GM12878 (cell line): ENCODE measurements at regions not wholly inside any gene's neighbourhood (a gene's known extent, or its start where the extent isn't known, plus 50 kb on each side); places are given as distances from the start of the nearest gene placed in this dataset.

Source experiments
- ATAC-seq: fragments of 200-7000 bp; cut with Tn5 transposase; 3 replicates; pipeline ENCODE4 v1.9.1; 2020; ENCODE audit warnings: mild to moderate bottlenecking, moderate library complexity
- BruUV-seq: library from RNA; stranded (reverse); fragments of 400-500 nt; replicated peaks from 2 replicates; lab custom pipeline; 2021; lab: Mats Ljungman, UMichigan
- CTCF ChIA-PET: fragments of 300-600 bp; sonication (Branson Sonifier 250); formaldehyde crosslinking; extraction: SDS; loops from one replicate; lab custom pipeline; 2021; ENCODE audit warnings: inconsistent platforms; lab: Yijun Ruan, JAX
- POLR2A ChIA-PET: fragments of 350-600 bp; formaldehyde crosslinking; extraction: SDS; loops from one replicate; lab custom pipeline; 2021; ENCODE audit warnings: inconsistent platforms; lab: Charles Lee
- RAD21 ChIA-PET: fragments of 300-600 bp; sonication (Branson Sonifier 250); formaldehyde crosslinking; loops from one replicate; lab custom pipeline; 2023; ENCODE audit warnings: antibody characterized with exemption; ENCODE audit not compliant: unreplicated experiment; lab: Charles Lee
- SMC1A ChIA-PET: fragments of 300-600 bp; sonication (Branson Sonifier 250); formaldehyde crosslinking; loops from one replicate; lab custom pipeline; 2023; ENCODE audit not compliant: unreplicated experiment, uncharacterized antibody; lab: Charles Lee
- DNase-seq: peaks from one replicate; pipeline ENCODE4 v3.0.0-alpha.2; 2011; ENCODE audit warnings: low read depth, low spot score
- FAIRE-seq: peaks from 3 replicates; lab custom pipeline; 2011; peaks lifted over from hg19 to GRCh38; lab: Jason Lieb, UNC
- H2AFZ ChIP-seq: 2 replicates; pipeline ENCODE4 v1.6.0; 2011; ENCODE audit warnings: low read depth, low read length, control low read depth; ENCODE audit not compliant: control insufficient read depth
- H3K27ac ChIP-seq: 2 replicates; pipeline ENCODE4 v1.5.1; 2011; ENCODE audit warnings: control low read depth; ENCODE audit not compliant: control insufficient read depth, insufficient read depth
- H3K27me3 ChIP-seq, 2 experiments: replicated peaks in 1 of 2; 2 replicates each; pipeline versions ENCODE4 v1.6.0 to v1.6.1; 2011; ENCODE audit warnings: low read length in 1 of 2; ENCODE audit not compliant: control insufficient read depth in 2 of 2, insufficient read depth in 2 of 2
- H3K36me3 ChIP-seq, 2 experiments: 2 replicates each; pipeline ENCODE4 v1.5.1; 2011; ENCODE audit warnings: low read length in 1 of 2; ENCODE audit not compliant: control insufficient read depth in 2 of 2, insufficient read depth in 2 of 2
- H3K4me1 ChIP-seq: 2 replicates; pipeline ENCODE4 v1.6.1; 2011; ENCODE audit warnings: mild to moderate bottlenecking, low read length, moderate library complexity, mixed read lengths; ENCODE audit not compliant: control insufficient read depth, insufficient read depth
- H3K4me2 ChIP-seq: 2 replicates; pipeline ENCODE4 v1.6.0; 2011; ENCODE audit warnings: control low read depth; ENCODE audit not compliant: control insufficient read depth, insufficient read depth
- H3K4me3 ChIP-seq: fragments of 200-600 bp; sonication (generic); 2 replicates; pipeline ENCODE4 v1.5.1; 2016
- H3K79me2 ChIP-seq: 2 replicates; pipeline ENCODE4 v1.6.0; 2011; ENCODE audit warnings: low read length; ENCODE audit not compliant: control insufficient read depth, insufficient read depth
- H3K9ac ChIP-seq: 2 replicates; pipeline ENCODE4 v1.8.0; 2011; ENCODE audit warnings: low read length, control low read depth, mixed read lengths; ENCODE audit not compliant: control insufficient read depth, insufficient read depth
- H3K9me3 ChIP-seq: replicated peaks from 3 replicates; pipeline ENCODE4 v1.5.1; 2011; ENCODE audit warnings: mild to moderate bottlenecking, low read length; ENCODE audit not compliant: control insufficient read depth, insufficient read depth
- H4K20me1 ChIP-seq: 2 replicates; pipeline ENCODE4 v1.6.0; 2011; ENCODE audit not compliant: control insufficient read depth, insufficient read depth
- BHLHE40 ChIP-seq, 2 experiments: fragments of 450-650 bp in 1 of 2; IDR thresholded peaks; 2 replicates each; pipeline ENCODE4 v1.6.1; 2011 to 2017; ENCODE audit warnings: low read depth in 2 of 2, borderline replicate concordance in 1 of 2, improper control_type of control experiment in 1 of 2, low read length in 1 of 2, mild to moderate bottlenecking in 1 of 2
- CHD2 ChIP-seq: IDR thresholded peaks from 2 replicates; pipeline ENCODE4 v1.6.1; 2011; ENCODE audit warnings: low read depth, low read length, improper control_type of control experiment, borderline replicate concordance
- CTCF ChIP-seq, 3 experiments: IDR thresholded peaks in 2 of 3; conservative IDR thresholded peaks in 1 of 3; 2 replicates each; pipeline ENCODE4 v1.5.1; 2011; ENCODE audit warnings: low read depth in 3 of 3, low read length in 3 of 3, mild to moderate bottlenecking in 3 of 3, control low read depth in 2 of 3, moderate library complexity in 2 of 3, inconsistent platforms in 1 of 3, mixed read lengths in 1 of 3; ENCODE audit not compliant: control insufficient read depth in 2 of 3, insufficient read depth in 1 of 3; ENCODE audit errors: extremely low read depth in 1 of 3
- IRF3 ChIP-seq: fragments of 450-650 bp; IDR thresholded peaks from 2 replicates; pipeline ENCODE4 v1.6.1; 2014; ENCODE audit warnings: mild to moderate bottlenecking
- IRF4 ChIP-seq: IDR thresholded peaks from 2 replicates; pipeline ENCODE4 v1.6.1; 2011; ENCODE audit warnings: low read depth, low read length
- KLF5 ChIP-seq: fragments of 450-650 bp; IDR thresholded peaks from 2 replicates; pipeline ENCODE4 v1.6.1; 2014; ENCODE audit warnings: mild to moderate bottlenecking; ENCODE audit not compliant: partially characterized antibody
- MEF2A ChIP-seq: IDR thresholded peaks from 2 replicates; pipeline ENCODE4 v1.6.1; 2011; ENCODE audit warnings: low read depth, mild to moderate bottlenecking, low read length, moderate library complexity; ENCODE audit not compliant: insufficient read depth
- MLLT1 ChIP-seq: fragments of 450-650 bp; IDR thresholded peaks from 2 replicates; pipeline ENCODE4 v1.6.1; 2016; ENCODE audit warnings: mild to moderate bottlenecking
- MTA2 ChIP-seq: fragments of 450-650 bp; IDR thresholded peaks from 2 replicates; pipeline ENCODE4 v1.6.1; 2016; ENCODE audit warnings: low read depth, mild to moderate bottlenecking, moderate library complexity
- NRF1 ChIP-seq: conservative IDR thresholded peaks from 2 replicates; pipeline ENCODE4 v1.6.1; 2011; ENCODE audit warnings: mild to moderate bottlenecking, low read depth, low read length, improper control_type of control experiment
- PKNOX1 ChIP-seq: fragments of 450-650 bp; IDR thresholded peaks from 2 replicates; pipeline ENCODE4 v1.6.1; 2016; ENCODE audit warnings: mild to moderate bottlenecking
- POLR2A ChIP-seq: IDR thresholded peaks from 2 replicates; pipeline ENCODE4 v1.6.1; 2011; ENCODE audit warnings: low read depth, mild to moderate bottlenecking, low read length
- USF1 ChIP-seq: IDR thresholded peaks from 2 replicates; pipeline ENCODE4 v1.6.1; 2011; ENCODE audit warnings: borderline replicate concordance, low read depth, mild to moderate bottlenecking, moderate library complexity, mixed read lengths, low read length; ENCODE audit not compliant: insufficient read depth; ENCODE audit errors: extremely low read length
- WGBS: methylation state at CpG from one replicate; pipeline ENCODE4 v1.1.6; 2016; ENCODE audit warnings: low lambda C conversion rate; ENCODE audit not compliant: insufficient replicate concordance, insufficient coverage; ENCODE audit errors: missing lambda C conversion rate; 5-methylcytosine and 5-hydroxymethylcytosine counted together
- in situ Hi-C: fragments of 300-500 bp; cut with MboI; formaldehyde crosslinking; loops from 9 replicates; pipeline ENCODE4 v1.14.3; 2018; ENCODE audit warnings: mixed read lengths
- intact Hi-C: fragments of 100-400 bp; cut with micrococcal nuclease; formaldehyde crosslinking; loops from one replicate; pipeline ENCODE4 v1.14.2; 2022; ENCODE audit not compliant: unreplicated experiment

GRCh38 chr20:40294175-40294574, 394.9 kb downstream of the MAFB start (continued):
- TF ChIP-seq CTCF (IDR thresholded peaks at IDR 0.05 in 2 of 3, conservative IDR thresholded peaks at IDR 0.05 in 1 of 3; ENCODE audit: control insufficient read depth in 2 of 3, extremely low read depth in 1 of 3, insufficient read depth in 1 of 3, low read depth in 3 of 3, low read length in 3 of 3) (no peak), MEF2A (no peak), MTA2 (no peak)

GRCh38 chr20:40293740-40294139, 395.3 kb downstream of the MAFB start:
- ChIA-PET POLR2A (no interaction called here), RAD21 (no interaction called here), CTCF (no interaction called here), SMC1A (no interaction called here)
- WGBS = 0% methylated on average over 1 of the region's 1 CpG
- no peak for TF ChIP-seq USF1
- no peak for TF ChIP-seq PKNOX1
- no peak for TF ChIP-seq IRF3
- TF ChIP-seq POLR2A = no peak
- no peak for TF ChIP-seq IRF4
- no peak for TF ChIP-seq NRF1
- no peak for TF ChIP-seq BHLHE40 (IDR thresholded peaks at IDR 0.05; ENCODE audit: borderline replicate concordance in 1 of 2, low read depth in 2 of 2, low read length in 1 of 2)
- TF ChIP-seq MLLT1 = no peak
- TF ChIP-seq KLF5 = no peak
- no peak for TF ChIP-seq CHD2
- H3K27me3 ChIP-seq = no peaks in the 10 kb centered on the region
- intact Hi-C loops = no loop called here
- FAIRE-seq (no peak), ATAC-seq (no peak), DNase-seq (no peak)
- no peaks in the 10 kb centered on the region for H3K9me3 ChIP-seq
- no peaks in the 10 kb centered on the region for H3K36me3 ChIP-seq
- in situ Hi-C loops = no loop called here
- H4K20me1 ChIP-seq = no peaks in the 10 kb centered on the region
- H2AFZ ChIP-seq = no peak overlapping the region
- no peak overlapping the region for H3K4me2 ChIP-seq
- H3K27ac ChIP-seq = no peak overlapping the region
- no peaks in the 10 kb centered on the region for H3K4me1 ChIP-seq
- H3K79me2 ChIP-seq = no peaks in the 10 kb centered on the region
- no peak overlapping the region for H3K9ac ChIP-seq
- no peak overlapping the region for H3K4me3 ChIP-seq
- BruUV-seq = no TSS peak
